ENCODE measurements at regions not wholly inside any gene's neighbourhood (a gene's known extent, or its start where the extent isn't known, plus 50 kb on each side); places are given as distances from the start of the nearest gene placed in this dataset.
"Not testable (repeated sequence)": the region's sequence is repeated elsewhere in the genome, so short reads cannot be mapped to it uniquely, and the experiment has no call there.

DNA sequence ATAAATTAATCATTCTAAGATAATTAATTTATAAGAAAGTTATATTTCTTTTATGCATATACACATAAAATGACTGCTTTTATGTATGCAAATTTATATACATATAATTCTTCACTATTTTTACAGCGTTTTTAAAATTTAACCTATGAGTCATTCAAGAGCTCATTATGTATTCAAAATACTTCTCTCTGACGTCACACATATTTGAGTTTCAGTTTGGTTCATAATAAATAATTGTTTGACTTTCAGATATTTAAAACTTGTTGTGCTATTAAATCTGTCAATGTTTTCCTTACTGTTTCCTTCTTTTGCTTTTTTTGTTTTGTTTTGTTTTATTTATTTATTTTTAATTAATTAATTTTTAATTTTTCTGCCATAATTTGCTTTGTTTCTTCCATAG, 467.5 kb upstream of the ADGRB3 start:
- DNase-seq (ENCODE audit: low read depth in 2 of 3, low spot score in 2 of 3) = no peak

GRCh38 chr6:68160812-68161211, 474.3 kb upstream of the ADGRB3 start:
- DNase-seq (ENCODE audit: low read depth in 2 of 3, low spot score in 2 of 3) = not testable (repeated sequence)

GRCh38 chr6:68160348-68160747, 474.7 kb upstream of the ADGRB3 start:
- DNase-seq (ENCODE audit: low read depth in 2 of 3, low spot score in 2 of 3) = no peak

GRCh38 chr6:68159433-68159832, 475.6 kb upstream of the ADGRB3 start:
- no peak for DNase-seq (ENCODE audit: low read depth in 2 of 3, low spot score in 2 of 3)

DNA sequence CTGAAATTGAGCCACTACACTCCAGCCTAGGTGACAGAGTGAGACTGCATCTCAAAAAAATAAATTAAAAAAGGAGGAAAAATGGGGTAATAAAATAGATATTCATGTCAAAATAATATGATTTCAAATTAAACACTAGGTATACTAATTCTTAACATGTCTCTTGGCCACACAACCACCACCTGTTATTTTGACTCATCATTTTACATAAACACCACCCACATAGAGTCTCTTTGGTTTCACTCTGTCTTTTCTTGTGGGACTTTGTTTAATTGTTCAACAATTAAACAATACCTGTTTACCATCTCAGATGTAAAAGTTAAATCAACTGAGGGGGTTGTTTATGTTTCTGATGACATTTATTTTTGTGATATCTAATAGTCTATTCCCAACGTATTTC, 476.8 kb upstream of the ADGRB3 start:
- no peak for DNase-seq (ENCODE audit: low read depth in 2 of 3, low spot score in 2 of 3)

DNA sequence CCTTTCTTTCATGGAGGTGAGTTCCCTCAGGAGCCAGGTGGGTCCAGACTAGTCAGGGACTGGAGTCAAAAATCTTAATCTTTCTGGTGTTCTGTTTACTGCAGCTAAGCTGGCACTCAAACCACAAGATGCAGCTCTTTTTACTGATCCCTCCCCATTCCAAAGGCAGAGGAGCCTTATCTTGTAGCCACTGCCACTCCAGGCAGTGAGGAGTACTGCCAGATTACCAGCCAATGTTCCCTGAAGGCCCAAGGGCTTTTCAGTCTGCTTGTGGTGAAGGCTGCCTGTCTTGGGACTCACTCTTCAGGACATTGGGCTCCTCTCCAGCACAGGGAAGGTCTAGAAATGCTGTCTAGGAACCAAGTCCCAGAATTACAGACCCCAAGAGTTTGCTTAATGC, 490.4 kb upstream of the ADGRB3 start:
- no peak for DNase-seq (ENCODE audit: low read depth in 2 of 3, low spot score in 2 of 3)

GRCh38 chr6:68141190-68141589, 493.9 kb upstream of the ADGRB3 start:
- no peak for DNase-seq (ENCODE audit: low read depth in 2 of 3, low spot score in 2 of 3)

GRCh38 chr6:68139130-68139529, 496.0 kb upstream of the ADGRB3 start:
- no peak for DNase-seq (ENCODE audit: low read depth in 2 of 3, low spot score in 2 of 3)

DNA sequence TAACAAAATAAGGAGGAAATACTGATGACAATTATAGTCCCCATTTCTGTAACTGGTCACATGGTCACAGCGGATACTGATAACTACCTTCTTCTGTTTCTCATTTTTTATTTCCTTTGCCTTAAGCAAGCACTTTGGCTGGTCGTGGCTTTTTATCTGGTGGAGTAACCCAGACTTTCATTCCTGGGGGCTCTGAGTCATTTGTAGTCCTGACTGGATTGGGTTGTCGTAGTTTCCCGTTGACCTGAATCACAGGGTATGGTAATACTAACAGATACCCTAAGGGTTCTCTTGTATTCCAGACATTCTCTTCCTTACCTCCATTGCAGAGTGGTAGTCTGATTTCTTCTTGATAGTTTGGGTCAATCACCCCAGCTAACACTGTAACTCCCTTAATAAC, 500.3 kb upstream of the ADGRB3 start:
- no peak for DNase-seq (ENCODE audit: low read depth in 2 of 3, low spot score in 2 of 3)

- DNase-seq (ENCODE audit: low read depth in 2 of 3, low spot score in 2 of 3) = no peak
Observed at GRCh38 chr6:68128211-68128610, 506.9 kb upstream of the ADGRB3 start.

DNA sequence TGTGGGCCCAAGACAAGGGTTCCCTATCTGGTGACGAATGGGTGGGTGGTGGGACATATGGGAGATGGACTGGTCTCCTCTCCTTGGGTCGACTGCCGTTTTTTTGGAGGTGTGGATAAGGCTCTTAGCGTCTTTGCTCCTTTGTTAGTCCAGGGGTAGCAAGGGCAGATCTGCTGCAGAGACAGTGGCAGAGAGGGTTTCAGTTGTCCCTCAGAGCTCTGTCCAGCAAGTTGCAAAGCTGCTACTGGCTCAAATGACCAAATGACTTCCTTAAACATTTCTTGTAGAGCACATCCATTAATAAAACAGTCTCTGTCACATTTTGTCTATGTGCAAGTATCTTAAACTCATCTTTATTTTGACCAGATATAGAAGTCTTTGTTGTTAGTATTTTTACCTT, 508.0 kb upstream of the ADGRB3 start:
- DNase-seq (ENCODE audit: low read depth in 2 of 3, low spot score in 2 of 3) = no peak

DNA sequence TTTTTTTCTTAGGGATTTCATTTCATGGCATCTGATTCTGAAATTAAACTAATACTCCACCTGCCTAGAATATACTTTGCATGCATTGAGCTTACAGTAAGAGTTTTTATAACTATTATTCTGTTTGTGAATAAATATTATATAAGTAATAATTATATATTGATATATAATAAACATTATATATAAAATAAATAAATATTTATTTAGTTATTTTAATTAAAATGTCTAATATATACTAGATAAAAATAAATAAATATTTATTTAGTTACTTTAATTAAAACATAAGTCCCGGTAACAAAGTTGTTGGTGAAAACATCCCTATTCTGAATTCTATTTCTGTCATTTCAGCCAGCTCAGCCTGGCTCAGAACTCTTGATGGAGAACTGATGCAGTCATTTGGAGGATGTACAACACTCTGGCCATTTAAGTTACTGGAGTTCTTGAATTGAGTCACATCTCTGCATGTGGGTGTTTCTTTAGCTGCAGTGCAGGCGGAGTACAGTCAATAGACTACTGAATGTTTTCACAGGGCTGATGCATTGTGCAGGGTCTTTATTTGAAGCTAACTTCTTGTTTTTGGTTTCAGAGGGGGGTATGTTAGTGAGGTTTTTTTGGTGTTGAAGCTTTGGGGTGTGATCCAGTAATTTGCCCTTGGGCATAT, 508.9 kb upstream of the ADGRB3 start:
- DNase-seq (ENCODE audit: low read depth in 2 of 3, low spot score in 2 of 3) = no peak

DNA sequence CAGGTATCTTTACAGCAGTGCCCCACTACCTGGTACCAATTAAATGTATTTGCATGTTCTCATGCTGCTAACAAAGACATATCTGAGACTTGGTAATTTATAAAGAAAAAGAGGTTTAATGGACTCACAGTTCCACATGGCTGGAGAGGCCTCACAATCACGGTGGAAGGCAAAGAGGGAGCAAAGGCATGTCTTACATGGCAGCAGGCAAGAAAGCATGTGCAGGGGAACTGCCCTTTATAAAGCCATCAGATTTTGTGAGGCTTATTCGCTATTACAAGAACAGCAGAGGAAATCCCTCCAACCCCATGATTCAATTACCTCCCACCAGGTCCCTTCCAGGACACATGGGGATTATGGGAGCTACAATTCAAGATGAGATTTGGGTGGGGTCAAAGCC, 512.1 kb upstream of the ADGRB3 start:
- DNase-seq (ENCODE audit: low read depth in 2 of 3, low spot score in 2 of 3) = not testable (repeated sequence)

DNA sequence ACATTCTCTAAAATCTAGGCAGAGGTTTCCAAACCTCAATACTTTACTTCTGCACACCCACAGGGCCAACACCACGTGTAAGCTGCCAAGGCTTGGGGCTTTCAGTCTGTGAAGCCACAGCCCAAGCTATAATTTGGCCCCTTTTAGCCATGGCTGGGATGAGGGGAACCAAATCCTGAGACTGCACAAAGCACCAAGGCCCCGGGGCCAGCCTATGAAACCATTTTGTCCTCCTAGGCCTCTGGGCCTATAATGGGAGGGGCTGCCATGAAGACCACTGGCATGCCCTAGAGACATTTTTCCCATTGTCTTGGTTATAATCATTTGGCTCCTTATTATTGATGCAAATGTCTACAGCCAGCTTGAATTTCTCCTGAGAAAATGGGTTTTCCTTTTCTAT, 513.0 kb upstream of the ADGRB3 start:
- no peak for DNase-seq (ENCODE audit: low read depth in 2 of 3, low spot score in 2 of 3)

DNA sequence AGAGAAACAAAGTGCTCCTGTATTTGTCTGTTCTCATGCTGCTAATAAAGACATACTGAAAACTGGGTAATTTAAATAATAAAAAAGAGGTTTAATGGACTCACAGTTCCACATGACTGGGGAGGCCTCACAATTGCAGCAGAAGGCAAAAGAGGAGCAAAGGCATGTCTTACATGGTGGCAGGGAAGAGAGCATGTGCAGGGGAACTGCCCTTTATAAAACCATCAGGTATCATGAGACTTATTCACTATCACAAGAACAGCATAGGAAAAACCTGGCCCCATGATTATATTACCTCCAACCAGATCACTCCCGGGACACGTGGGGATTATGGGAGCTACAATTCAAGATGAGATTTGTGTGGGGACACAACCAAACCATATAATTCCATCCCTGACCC, 514.1 kb upstream of the ADGRB3 start:
- not testable (repeated sequence) for DNase-seq (ENCODE audit: low read depth in 2 of 3, low spot score in 2 of 3)

GRCh38 chr6:68114463-68115047, 520.5 kb upstream of the ADGRB3 start:
- DNase-seq (ENCODE audit: low read depth in 2 of 3, low spot score in 2 of 3) = no peak

DNA sequence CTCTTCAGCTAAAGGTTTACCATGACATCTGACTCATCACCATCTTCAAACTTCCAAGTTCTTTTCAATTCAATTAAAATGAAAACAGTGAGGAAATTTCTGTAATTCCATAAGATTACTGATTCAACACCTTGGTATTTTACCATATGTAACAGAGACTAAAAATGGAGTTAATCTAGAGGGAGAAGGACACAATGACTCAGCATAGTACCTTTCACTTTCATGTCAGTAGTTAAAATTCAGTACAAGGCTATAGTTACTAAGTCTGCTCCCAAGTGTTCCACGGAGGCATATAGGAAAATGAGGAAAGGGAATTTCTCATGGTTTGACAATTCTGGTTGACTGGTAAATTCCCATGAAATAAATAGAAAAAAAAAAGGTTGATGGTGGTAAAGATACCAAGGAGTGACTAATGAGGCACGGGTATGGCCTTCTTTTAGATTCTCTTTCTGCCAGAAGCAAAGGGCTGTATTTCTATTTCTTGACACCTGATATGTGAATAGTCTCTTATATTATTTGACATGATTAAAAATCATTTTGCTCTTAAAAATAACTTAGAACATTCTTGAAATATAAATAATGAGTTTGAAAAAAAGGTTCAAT, 526.7 kb upstream of the ADGRB3 start:
- no peak for DNase-seq (ENCODE audit: low read depth in 2 of 3, low spot score in 2 of 3)

DNA sequence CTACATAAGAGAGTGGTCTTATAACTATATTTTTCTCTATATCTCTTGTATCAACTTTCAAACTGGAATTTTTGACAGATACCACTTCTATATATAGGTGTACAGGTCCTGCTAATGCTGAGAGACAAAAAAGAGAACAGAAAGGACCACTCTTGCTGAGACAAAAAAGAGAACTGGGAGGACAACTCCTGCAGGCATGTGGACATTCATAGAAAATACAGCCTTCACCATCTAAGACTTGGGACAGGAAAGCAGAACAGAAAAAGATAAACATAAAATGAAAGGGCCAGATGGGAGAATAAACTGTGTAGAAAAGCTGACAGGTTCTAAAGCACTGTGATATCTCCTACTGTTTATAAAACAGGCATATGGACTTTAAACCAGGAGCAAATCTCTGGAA, 541.0 kb upstream of the ADGRB3 start:
- no peak for DNase-seq (ENCODE audit: low read depth in 2 of 3, low spot score in 2 of 3)

- peak in 1 of 3 donors; percentile 0 for DNase-seq (ENCODE audit: low read depth in 2 of 3, low spot score in 2 of 3)
Observed at GRCh38 chr6:68087399-68088133, 547.5 kb upstream of the ADGRB3 start.

- DNase-seq (ENCODE audit: low read depth in 2 of 3, low spot score in 2 of 3) = no peak
Observed at GRCh38 chr6:68086199-68086598, 548.9 kb upstream of the ADGRB3 start.

DNA sequence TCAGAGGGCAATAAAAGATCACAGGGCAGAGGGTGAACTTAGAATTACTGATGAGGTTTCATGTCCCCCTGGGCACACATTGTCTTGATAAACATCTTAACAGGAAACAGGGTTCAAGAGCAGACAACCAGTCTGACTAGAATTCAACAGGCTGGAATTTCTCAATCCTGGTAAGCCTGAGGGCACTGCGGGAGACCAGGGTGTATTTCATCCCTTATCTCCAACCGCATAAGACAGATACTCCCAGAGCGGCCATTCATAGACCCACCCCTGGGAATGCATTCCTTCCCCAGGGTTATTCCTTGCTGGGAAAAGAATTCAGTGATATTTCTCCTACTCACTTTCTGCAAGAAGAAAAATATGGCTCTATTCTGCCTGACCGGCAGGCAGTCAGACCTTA, 549.5 kb upstream of the ADGRB3 start:
- not testable (repeated sequence) for DNase-seq (ENCODE audit: low read depth in 2 of 3, low spot score in 2 of 3)

- DNase-seq (ENCODE audit: low read depth in 2 of 3, low spot score in 2 of 3) = no peak
Observed at GRCh38 chr6:68082086-68082485, 553.0 kb upstream of the ADGRB3 start.

Data from hematopoietic multipotent progenitor cell (in vitro differentiated cells).